C4-2B (cell line): ENCODE measurements at regions not wholly inside any gene's neighbourhood (a gene's known extent, or its start where the extent isn't known, plus 50 kb on each side); places are given as distances from the start of the nearest gene placed in this dataset.

Experiments used
- ZFX ChIP-seq: fragments of 450-650 bp; IDR thresholded peaks from 2 replicates; pipeline ENCODE4 v1.6.1; 2017
- TF ChIP-seq, protein P1 (sequence below): fragments of 450-650 bp; conservative IDR thresholded peaks from 2 replicates; pipeline ENCODE4 v1.5.1; 2017; ENCODE audit warnings: mild to moderate bottlenecking

- TF ChIP-seq, protein P1, sequence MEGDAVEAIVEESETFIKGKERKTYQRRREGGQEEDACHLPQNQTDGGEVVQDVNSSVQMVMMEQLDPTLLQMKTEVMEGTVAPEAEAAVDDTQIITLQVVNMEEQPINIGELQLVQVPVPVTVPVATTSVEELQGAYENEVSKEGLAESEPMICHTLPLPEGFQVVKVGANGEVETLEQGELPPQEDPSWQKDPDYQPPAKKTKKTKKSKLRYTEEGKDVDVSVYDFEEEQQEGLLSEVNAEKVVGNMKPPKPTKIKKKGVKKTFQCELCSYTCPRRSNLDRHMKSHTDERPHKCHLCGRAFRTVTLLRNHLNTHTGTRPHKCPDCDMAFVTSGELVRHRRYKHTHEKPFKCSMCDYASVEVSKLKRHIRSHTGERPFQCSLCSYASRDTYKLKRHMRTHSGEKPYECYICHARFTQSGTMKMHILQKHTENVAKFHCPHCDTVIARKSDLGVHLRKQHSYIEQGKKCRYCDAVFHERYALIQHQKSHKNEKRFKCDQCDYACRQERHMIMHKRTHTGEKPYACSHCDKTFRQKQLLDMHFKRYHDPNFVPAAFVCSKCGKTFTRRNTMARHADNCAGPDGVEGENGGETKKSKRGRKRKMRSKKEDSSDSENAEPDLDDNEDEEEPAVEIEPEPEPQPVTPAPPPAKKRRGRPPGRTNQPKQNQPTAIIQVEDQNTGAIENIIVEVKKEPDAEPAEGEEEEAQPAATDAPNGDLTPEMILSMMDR = no peak
- no peak for TF ChIP-seq ZFX
These were observed 152.3 kb upstream of the C14orf180 start for GRCh38 chr14:104427131-104427851.
